K562 (cell line): ENCODE measurements at regions not wholly inside any gene's neighbourhood (a gene's known extent, or its start where the extent isn't known, plus 50 kb on each side); places are given as distances from the start of the nearest gene placed in this dataset.

Experiments
- ATAC-seq: fragments of 200-7000 bp; cut with Tn5 transposase; 3 replicates; pipeline ENCODE4 v1.9.1; 2020; ENCODE audit warnings: moderate library complexity
- BruUV-seq: library from RNA; stranded (reverse); fragments of 400-500 nt; replicated peaks from 2 replicates; lab custom pipeline; 2021; lab: Mats Ljungman, UMichigan
- CTCF ChIA-PET: fragments of 300-600 bp; formaldehyde crosslinking; extraction: SDS; loops from one replicate; lab custom pipeline; 2021; ENCODE audit warnings: low intra/inter-chr PET ratio; lab: Yijun Ruan, JAX
- POLR2A ChIA-PET: fragments of 300-600, 350-650 bp; sonication (Branson Sonifier 250); formaldehyde crosslinking; extraction: SDS; loops from one replicate; lab custom pipeline; 2021; ENCODE audit warnings: antibody characterized with exemption, inconsistent platforms; lab: Yijun Ruan, JAX
- DNase-seq, 4 experiments: peaks; one replicate each; pipeline versions ENCODE4 v3.0.0 to v3.0.0-alpha.2; 2011 to 2018; ENCODE audit warnings: low spot score in 3 of 4, mixed read lengths in 3 of 4; ENCODE audit errors: extremely low read depth in 1 of 4
- FAIRE-seq: peaks from 2 replicates; lab custom pipeline; 2011; peaks lifted over from hg19 to GRCh38; lab: Jason Lieb, UNC
- H2AFZ ChIP-seq: 2 replicates; pipeline ENCODE4 v1.6.0; 2011; ENCODE audit warnings: low read depth, low read length, control low read depth, inconsistent platforms
- H3K27ac ChIP-seq: fragments of 200-600 bp; 3 replicates; pipeline ENCODE4 v1.8.0; 2011; ENCODE audit warnings: low read depth, mild to moderate bottlenecking, control low read depth, inconsistent platforms, low read length, moderate library complexity, mixed read lengths; ENCODE audit errors: extremely low read depth
- H3K27me3 ChIP-seq, 2 experiments: fragments of 300-600 bp in 1 of 2; 2 replicates in 1 of 2; 3 replicates in 1 of 2; pipeline versions ENCODE4 v1.6.0 to v1.8.0; 2011; ENCODE audit warnings: inconsistent platforms in 2 of 2, low read length in 2 of 2, mild to moderate bottlenecking in 1 of 2, mixed read lengths in 1 of 2, moderate library complexity in 1 of 2; ENCODE audit not compliant: control insufficient read depth in 2 of 2, insufficient read depth in 2 of 2
- H3K36me3 ChIP-seq: fragments of 300-600 bp; 3 replicates; pipeline ENCODE4 v1.8.0; 2011; ENCODE audit warnings: mild to moderate bottlenecking, low read length, inconsistent platforms; ENCODE audit not compliant: control insufficient read depth, insufficient read depth
- H3K4me1 ChIP-seq, 2 experiments: fragments of 200-600 bp in 1 of 2; replicated peaks in 1 of 2; 2 replicates in 1 of 2; 3 replicates in 1 of 2; pipeline versions ENCODE4 v1.5.1 to v1.8.0; 2011; ENCODE audit warnings: inconsistent platforms in 2 of 2, low read length in 2 of 2, mild to moderate bottlenecking in 1 of 2, mixed read lengths in 1 of 2, moderate library complexity in 1 of 2; ENCODE audit not compliant: control insufficient read depth in 2 of 2, insufficient read depth in 2 of 2
- H3K4me2 ChIP-seq: 2 replicates; pipeline ENCODE4 v1.6.1; 2011; ENCODE audit warnings: low read length, control low read depth, inconsistent platforms, mixed read lengths; ENCODE audit not compliant: insufficient read depth
- H3K4me3 ChIP-seq: fragments of 200-600 bp; sonication (generic), shearing (Covaris generic); 2 replicates; pipeline ENCODE4 v1.5.1; 2016; ENCODE audit warnings: control low read depth, inconsistent platforms
- H3K79me2 ChIP-seq: fragments of 200-600 bp; 3 replicates; pipeline ENCODE4 v1.8.0; 2011; ENCODE audit warnings: low read length, inconsistent platforms; ENCODE audit not compliant: control insufficient read depth, insufficient read depth
- H3K9ac ChIP-seq, 2 experiments: 2 replicates each; pipeline versions ENCODE4 v1.6.0 to v1.6.1; 2011; ENCODE audit warnings: low read depth in 2 of 2, low read length in 2 of 2, control low read depth in 1 of 2, inconsistent platforms in 1 of 2, mild to moderate bottlenecking in 1 of 2, mixed read lengths in 1 of 2; ENCODE audit not compliant: insufficient read depth in 1 of 2
- H3K9me1 ChIP-seq: one replicate; pipeline ENCODE4 v1.6.0; 2011; ENCODE audit warnings: inconsistent platforms, mild to moderate bottlenecking, low read length, moderate library complexity; ENCODE audit not compliant: control insufficient read depth, insufficient read depth
- H3K9me3 ChIP-seq: replicated peaks from 2 replicates; pipeline ENCODE4 v1.5.1; 2011; ENCODE audit warnings: low read depth, low read length, inconsistent platforms; ENCODE audit not compliant: control insufficient read depth, insufficient read depth
- H4K20me1 ChIP-seq: replicated peaks from 2 replicates; pipeline ENCODE4 v1.6.1; 2011; ENCODE audit warnings: low read length, inconsistent platforms, mixed read lengths; ENCODE audit not compliant: control insufficient read depth, insufficient read depth
- ARID1B ChIP-seq: fragments of 450-650 bp; IDR thresholded peaks from 2 replicates; pipeline ENCODE4 v1.6.1; 2016; ENCODE audit warnings: antibody characterized with exemption, mild to moderate bottlenecking, inconsistent platforms
- CBX5 ChIP-seq: IDR thresholded peaks from 2 replicates; pipeline ENCODE4 v1.6.1; 2014; ENCODE audit warnings: low read depth, borderline replicate concordance
- CHD4 ChIP-seq: fragments of 200-600 bp; sonication (generic); IDR thresholded peaks from 3 replicates; pipeline ENCODE4 v1.6.1; 2012; ENCODE audit warnings: low read depth, mild to moderate bottlenecking, mixed read lengths, low read length, inconsistent platforms; ENCODE audit not compliant: insufficient read depth, insufficient replicate concordance, poor library complexity, severe bottlenecking
- ERF ChIP-seq: fragments of 450-650 bp; formaldehyde crosslinking; IDR thresholded peaks from 2 replicates; pipeline ENCODE4 v1.4.0; 2020; ENCODE audit warnings: mild to moderate bottlenecking, mixed read lengths
- MTF1 ChIP-seq: fragments of 250-450 bp; sonication (Bioruptor Pico); IDR thresholded peaks from 2 replicates; pipeline ENCODE4 v1.9.0; 2021; ENCODE audit warnings: moderate library complexity, mild to moderate bottlenecking, inconsistent platforms, borderline replicate concordance
- PHF20 ChIP-seq: fragments of 450-650 bp; IDR thresholded peaks from 2 replicates; pipeline ENCODE4 v1.6.1; 2018; ENCODE audit not compliant: partially characterized antibody
- RUNX1 ChIP-seq: sonication (generic); IDR thresholded peaks from 2 replicates; pipeline ENCODE4 v1.6.1; 2016; ENCODE audit warnings: antibody characterized with exemption, low read depth
- ZNF408 ChIP-seq: fragments of 250-450 bp; sonication (Bioruptor Pico); IDR thresholded peaks from 2 replicates; pipeline ENCODE4 v1.4.0; 2020; ENCODE audit warnings: low read depth, mild to moderate bottlenecking, moderate library complexity
- ZNF511 ChIP-seq: sonication (generic); formaldehyde crosslinking; IDR thresholded peaks from 2 replicates; pipeline ENCODE4 v1.8.0; 2022; ENCODE audit warnings: mild to moderate bottlenecking, missing genetic modification reagents
- ZNF785 ChIP-seq: fragments of 250-450 bp; sonication (Bioruptor Pico); IDR thresholded peaks from 2 replicates; pipeline ENCODE4 v1.4.0; 2020; ENCODE audit warnings: mild to moderate bottlenecking
- in situ Hi-C: fragments of 300-500 bp; cut with MboI; formaldehyde crosslinking; loops from 4 replicates; pipeline ENCODE4 v1.15.0; 2018; ENCODE audit warnings: inconsistent platforms, mixed read lengths
- intact Hi-C: fragments of 100-400 bp; cut with micrococcal nuclease; formaldehyde crosslinking; loops from 2 replicates; pipeline ENCODE4 v1.14.2; 2022
- TF ChIP-seq, protein P1 (sequence below): fragments of 250-450 bp; sonication (Bioruptor Pico); IDR thresholded peaks from 2 replicates; pipeline ENCODE4 v1.5.0; 2021; ENCODE audit warnings: mild to moderate bottlenecking, moderate library complexity
- TF ChIP-seq, protein P2 (sequence below), 2 experiments: fragments of 150-350 bp in 1 of 2; IDR thresholded peaks; 2 replicates each; pipeline ENCODE4 v1.6.1; 2012 to 2016; ENCODE audit warnings: low read depth in 2 of 2, low read length in 2 of 2, mild to moderate bottlenecking in 1 of 2, moderate library complexity in 1 of 2

GRCh38 chr6:92377137-92377536, 1042.2 kb downstream of the EPHA7 start:
- H3K9me3 ChIP-seq, result no peaks in the 10 kb centered on the region; the same call in 1 of the 2 replicates
- FAIRE-seq (no peak), DNase-seq (no peak), ATAC-seq (no peak)
- H3K9ac ChIP-seq, result no peak overlapping the region
- no peaks in the 10 kb centered on the region for H4K20me1 ChIP-seq
- H3K79me2 ChIP-seq, result no peaks in the 10 kb centered on the region
- no peak overlapping the region for H3K4me2 ChIP-seq
- no peaks in the 10 kb centered on the region for H3K36me3 ChIP-seq
- no peaks in the 10 kb centered on the region for H3K9me1 ChIP-seq
- H3K4me3 ChIP-seq, result no peak overlapping the region
- H2AFZ ChIP-seq, result no peak overlapping the region
- POLR2A ChIA-PET, result no interaction called here
- in situ Hi-C loops, result no loop called here
- no peak overlapping the region for H3K27ac ChIP-seq
- BruUV-seq, result no TSS peak
- TF ChIP-seq RUNX1 (no peak), MTF1 (CRISPR knock-in tag) (no peak), PHF20 (no peak), ZNF408 (CRISPR knock-in tag) (no peak), CBX5 (no peak), ERF (no peak), ZNF511 (CRISPR knock-in tag) (no peak), ZNF785 (CRISPR knock-in tag) (no peak), CHD4 (no peak), ARID1B (no peak)
- TF ChIP-seq, protein P1, sequence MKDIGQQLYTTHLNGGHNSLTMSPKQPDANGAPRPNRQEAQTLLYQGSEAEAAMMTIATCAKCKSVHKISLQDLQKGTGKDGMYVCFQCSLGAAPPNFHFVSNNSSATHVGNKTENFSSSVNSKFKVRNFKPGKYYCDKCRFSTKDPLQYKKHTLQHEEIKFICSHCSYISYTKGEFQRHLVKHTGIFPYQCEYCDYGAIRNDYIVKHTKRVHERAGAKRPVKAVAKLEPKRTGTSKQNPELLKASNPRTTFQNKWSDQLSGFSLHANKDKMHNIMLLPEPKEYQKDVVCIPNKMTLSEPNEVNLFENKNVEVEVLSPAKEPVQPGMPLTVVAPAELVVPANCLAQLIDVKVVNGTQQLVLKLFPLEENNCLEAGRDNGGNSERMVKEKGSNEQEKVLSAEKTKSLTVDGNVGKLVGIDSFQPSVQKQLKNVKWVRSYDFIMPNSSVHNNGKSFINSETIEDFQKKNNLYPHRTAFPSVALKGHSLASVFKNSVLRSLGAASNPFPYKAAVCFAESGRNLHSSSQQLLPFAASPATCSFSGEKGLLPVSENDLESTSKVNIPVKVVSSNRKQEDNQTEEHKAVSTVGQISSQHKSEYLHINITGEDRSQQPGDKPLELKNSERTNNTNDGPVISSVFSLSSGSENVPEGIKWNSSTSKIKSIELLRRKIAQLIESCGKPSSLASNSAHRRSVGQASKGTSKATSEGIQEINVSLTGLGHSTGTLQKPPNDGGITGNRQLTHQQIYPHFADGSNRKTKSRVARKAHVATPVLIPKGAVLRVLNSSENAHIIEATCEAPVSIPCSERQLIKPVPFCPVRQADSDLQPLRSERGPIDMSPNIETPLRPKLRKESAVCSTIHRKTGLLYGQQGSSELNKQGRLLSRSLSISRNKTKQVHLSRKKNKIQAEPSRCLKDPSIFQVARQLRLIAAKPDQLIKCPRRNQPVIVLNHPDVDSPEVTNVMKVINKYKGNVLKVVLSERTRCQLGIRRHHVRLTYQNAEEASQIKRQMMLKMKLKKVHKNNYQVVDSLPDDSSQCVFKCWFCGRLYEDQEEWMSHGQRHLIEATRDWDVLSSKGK (CRISPR knock-in tag), result no peak
- TF ChIP-seq, protein P2, sequence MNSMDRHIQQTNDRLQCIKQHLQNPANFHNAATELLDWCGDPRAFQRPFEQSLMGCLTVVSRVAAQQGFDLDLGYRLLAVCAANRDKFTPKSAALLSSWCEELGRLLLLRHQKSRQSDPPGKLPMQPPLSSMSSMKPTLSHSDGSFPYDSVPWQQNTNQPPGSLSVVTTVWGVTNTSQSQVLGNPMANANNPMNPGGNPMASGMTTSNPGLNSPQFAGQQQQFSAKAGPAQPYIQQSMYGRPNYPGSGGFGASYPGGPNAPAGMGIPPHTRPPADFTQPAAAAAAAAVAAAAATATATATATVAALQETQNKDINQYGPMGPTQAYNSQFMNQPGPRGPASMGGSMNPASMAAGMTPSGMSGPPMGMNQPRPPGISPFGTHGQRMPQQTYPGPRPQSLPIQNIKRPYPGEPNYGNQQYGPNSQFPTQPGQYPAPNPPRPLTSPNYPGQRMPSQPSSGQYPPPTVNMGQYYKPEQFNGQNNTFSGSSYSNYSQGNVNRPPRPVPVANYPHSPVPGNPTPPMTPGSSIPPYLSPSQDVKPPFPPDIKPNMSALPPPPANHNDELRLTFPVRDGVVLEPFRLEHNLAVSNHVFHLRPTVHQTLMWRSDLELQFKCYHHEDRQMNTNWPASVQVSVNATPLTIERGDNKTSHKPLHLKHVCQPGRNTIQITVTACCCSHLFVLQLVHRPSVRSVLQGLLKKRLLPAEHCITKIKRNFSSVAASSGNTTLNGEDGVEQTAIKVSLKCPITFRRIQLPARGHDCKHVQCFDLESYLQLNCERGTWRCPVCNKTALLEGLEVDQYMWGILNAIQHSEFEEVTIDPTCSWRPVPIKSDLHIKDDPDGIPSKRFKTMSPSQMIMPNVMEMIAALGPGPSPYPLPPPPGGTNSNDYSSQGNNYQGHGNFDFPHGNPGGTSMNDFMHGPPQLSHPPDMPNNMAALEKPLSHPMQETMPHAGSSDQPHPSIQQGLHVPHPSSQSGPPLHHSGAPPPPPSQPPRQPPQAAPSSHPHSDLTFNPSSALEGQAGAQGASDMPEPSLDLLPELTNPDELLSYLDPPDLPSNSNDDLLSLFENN (IDR thresholded peaks at IDR 0.05; ENCODE audit: low read depth in 2 of 2, low read length in 2 of 2), result no peak
- TF ChIP-seq, all 486 proteins: peak for 0
- CTCF ChIA-PET, result no interaction called here
- intact Hi-C loops, result no loop called here
- Histone ChIP-seq H3K27me3 (no peaks in the 10 kb centered on the region), H3K4me1 (no peaks in the 10 kb centered on the region)
